Mesodermal cell (in vitro differentiated cells): ENCODE measurements at regions not wholly inside any gene's neighbourhood (a gene's known extent, or its start where the extent isn't known, plus 50 kb on each side); places are given as distances from the start of the nearest gene placed in this dataset.

Experiments
- H3K27ac ChIP-seq: 2 replicates; pipeline ENCODE4 v1.7.0; 2013; ENCODE audit warnings: mild to moderate bottlenecking, low read depth, low read length, moderate library complexity; ENCODE audit not compliant: severe bottlenecking
- H3K36me3 ChIP-seq: 2 replicates; pipeline ENCODE4 v1.7.1; 2013; ENCODE audit warnings: mild to moderate bottlenecking, low read length, moderate library complexity; ENCODE audit not compliant: control insufficient read depth, insufficient read depth
- H3K4me1 ChIP-seq: one replicate; pipeline ENCODE4 v1.7.1; 2013; ENCODE audit warnings: mild to moderate bottlenecking, low read length; ENCODE audit not compliant: insufficient read depth, control insufficient read depth, poor library complexity, severe bottlenecking
- H3K4me3 ChIP-seq: 2 replicates; pipeline ENCODE4 v1.7.0; 2013; ENCODE audit warnings: low read length, control low read depth, mild to moderate bottlenecking; ENCODE audit not compliant: insufficient read depth, poor library complexity, severe bottlenecking; ENCODE audit errors: extremely low read depth
- H3K9me3 ChIP-seq: 2 replicates; pipeline ENCODE4 v1.7.1; 2013; ENCODE audit warnings: mild to moderate bottlenecking, low read length, moderate library complexity; ENCODE audit not compliant: control insufficient read depth
- WGBS, 2 experiments: methylation state at CpG; one replicate each; pipeline ENCODE4 v1.1.5; 2013; ENCODE audit warnings: missing lambda C conversion rate in 2 of 2; ENCODE audit not compliant: insufficient coverage in 2 of 2; 5-methylcytosine and 5-hydroxymethylcytosine counted together

GRCh38 chr4:84379917-84380641, 119.0 kb downstream of the NKX6-1 start:
- Histone ChIP-seq H3K9me3 (no peaks in the 10 kb centered on the region), H3K4me3 (no peak overlapping the region), H3K4me1 (no peaks in the 10 kb centered on the region), H3K27ac (no peak overlapping the region), H3K36me3 (no peaks in the 10 kb centered on the region)
- 82 to 87% methylated on average over 5 to 7 of the region's 13 CpGs for WGBS, 2 experiments

DNA sequence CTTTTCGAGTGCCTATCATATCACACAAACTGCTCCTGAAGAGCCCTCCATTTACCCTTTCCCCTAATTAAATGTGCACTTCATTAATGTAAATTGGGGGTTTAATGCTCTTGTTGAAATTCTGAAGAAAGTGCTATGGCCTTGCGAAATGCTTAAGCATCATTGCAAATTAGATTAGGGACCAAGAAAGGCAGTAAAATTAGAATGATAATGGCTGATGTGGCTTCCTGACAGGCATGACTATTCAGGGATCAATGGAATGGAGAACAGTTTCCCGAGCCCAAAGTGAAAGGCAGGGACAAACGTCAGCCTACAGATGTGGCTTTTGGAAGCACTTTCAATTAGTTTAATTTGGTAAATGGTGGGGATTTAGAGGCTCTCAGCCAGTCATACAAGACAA, 120.1 kb downstream of the NKX6-1 start:
- no peaks in the 10 kb centered on the region for H3K9me3 ChIP-seq
- H3K4me1 ChIP-seq, result no peaks in the 10 kb centered on the region
- no peak overlapping the region for H3K4me3 ChIP-seq
- H3K36me3 ChIP-seq, result no peaks in the 10 kb centered on the region
- H3K27ac ChIP-seq, result no peak overlapping the region
- 17 to 31% methylated on average over 2 of the region's 4 CpGs for WGBS, 2 experiments

GRCh38 chr4:84378356-84378755, 120.7 kb downstream of the NKX6-1 start:
- WGBS, 2 experiments, result 50 to 68% methylated on average over 2 of the region's 5 CpGs
- Histone ChIP-seq H3K36me3 (no peaks in the 10 kb centered on the region), H3K4me3 (no peak overlapping the region), H3K27ac (no peak overlapping the region), H3K4me1 (no peaks in the 10 kb centered on the region), H3K9me3 (no peaks in the 10 kb centered on the region)

DNA sequence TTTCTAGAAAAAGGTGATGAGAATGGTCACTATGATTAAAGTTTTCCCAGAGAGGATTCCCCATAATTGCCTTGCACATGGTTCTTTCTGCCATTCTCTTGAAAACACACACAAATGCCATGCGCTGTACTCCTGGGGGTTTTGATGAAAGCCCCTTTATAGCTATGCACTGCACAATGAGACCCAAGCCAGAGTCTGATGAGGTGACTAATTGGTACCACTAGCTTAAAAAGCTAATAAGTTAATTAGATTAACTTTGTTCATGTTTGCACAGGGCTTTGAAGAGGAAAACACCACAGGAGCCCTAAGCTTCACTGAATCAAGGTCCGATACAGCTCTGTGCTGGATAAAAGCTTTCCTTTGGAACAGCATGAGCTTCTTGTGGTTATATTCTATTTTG, 132.2 kb downstream of the NKX6-1 start:
- H3K27ac ChIP-seq, result no peak overlapping the region
- no peaks in the 10 kb centered on the region for H3K36me3 ChIP-seq

DNA sequence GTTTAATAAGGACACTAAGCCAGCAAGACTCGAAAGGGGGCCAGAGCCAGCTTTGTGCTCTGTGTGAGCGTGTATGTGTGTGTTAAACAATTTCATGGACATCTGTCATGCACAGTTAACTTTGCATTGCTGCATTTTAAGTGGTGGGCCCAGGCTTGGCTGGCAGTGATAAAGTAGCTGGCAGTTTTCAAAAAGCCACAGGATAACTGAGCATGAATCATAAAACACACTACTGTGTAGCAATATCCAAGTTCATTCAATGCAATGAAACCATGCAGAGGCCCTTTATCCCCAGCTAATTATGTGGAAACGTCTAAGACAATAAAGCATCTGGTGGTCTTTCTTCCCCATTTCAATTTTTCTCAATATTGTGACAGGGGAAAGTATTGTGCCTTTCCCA, 132.9 kb downstream of the NKX6-1 start:
- Histone ChIP-seq H3K27ac (no peak overlapping the region), H3K36me3 (no peaks in the 10 kb centered on the region), H3K9me3 (no peaks in the 10 kb centered on the region), H3K4me1 (no peaks in the 10 kb centered on the region), H3K4me3 (no peak overlapping the region)
- 50% methylated on average over 1 of the region's 3 CpGs; no CpG with 5 or more reads in 1 of the 2 experiments for WGBS, 2 experiments

More for the DNA sequence above, 132.2 kb downstream of the NKX6-1 start:
- H3K4me3 ChIP-seq, result no peak overlapping the region
- WGBS, 2 experiments, result 60 to 100% methylated on average over 1 of the region's 2 CpGs
- no peaks in the 10 kb centered on the region for H3K9me3 ChIP-seq
- H3K4me1 ChIP-seq, result no peaks in the 10 kb centered on the region

DNA sequence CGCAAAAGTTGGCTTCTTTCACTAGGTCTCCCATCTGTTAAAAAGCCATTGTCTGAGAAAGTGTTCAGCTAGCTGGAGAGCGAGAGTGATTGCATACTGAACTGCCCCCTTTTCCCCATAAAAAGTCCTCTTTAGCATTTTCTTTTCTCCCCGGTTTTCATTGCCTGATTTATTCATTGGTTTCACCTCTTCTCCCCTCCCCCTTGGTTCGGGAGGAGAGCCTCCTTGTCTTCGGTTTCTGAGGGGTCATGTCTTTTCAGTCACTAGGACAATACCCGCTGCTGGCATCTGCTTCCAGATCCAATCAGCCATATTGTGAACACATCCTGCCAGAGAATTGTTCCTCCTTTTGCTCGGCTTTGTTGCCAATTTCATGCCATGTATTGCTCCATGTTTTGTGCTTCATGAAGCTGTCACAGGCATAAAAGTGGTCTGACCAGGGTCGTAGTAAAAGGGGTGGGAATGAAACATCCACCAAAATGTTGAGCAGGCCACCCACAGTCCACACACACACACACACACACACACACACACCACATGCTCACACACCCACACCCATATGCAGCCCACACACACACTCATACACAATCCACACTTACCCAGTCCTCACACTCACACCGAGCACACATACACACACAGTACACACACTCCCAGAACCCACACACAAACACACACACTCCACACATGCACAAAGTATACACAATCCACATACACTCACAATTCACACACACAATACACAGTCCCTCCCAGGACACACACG, 136.0 kb downstream of the NKX6-1 start:
- Histone ChIP-seq H3K36me3 (no peaks in the 10 kb centered on the region), H3K9me3 (no peaks in the 10 kb centered on the region), H3K27ac (no peak overlapping the region), H3K4me1 (no peaks in the 10 kb centered on the region), H3K4me3 (no peak overlapping the region)
- 68 to 85% methylated on average over 7 to 8 of the region's 10 CpGs for WGBS, 2 experiments

- 92 to 93% methylated on average over 3 of the region's 3 CpGs for WGBS, 2 experiments
- H3K27ac ChIP-seq, result no peak overlapping the region
- H3K9me3 ChIP-seq, result peaks cover 3% of the 10 kb centered on the region
- H3K36me3 ChIP-seq, result no peaks in the 10 kb centered on the region
- H3K4me1 ChIP-seq, result no peaks in the 10 kb centered on the region
- no peak overlapping the region for H3K4me3 ChIP-seq
Measured at GRCh38 chr4:84342161-84342560, 156.9 kb downstream of the NKX6-1 start.

DNA sequence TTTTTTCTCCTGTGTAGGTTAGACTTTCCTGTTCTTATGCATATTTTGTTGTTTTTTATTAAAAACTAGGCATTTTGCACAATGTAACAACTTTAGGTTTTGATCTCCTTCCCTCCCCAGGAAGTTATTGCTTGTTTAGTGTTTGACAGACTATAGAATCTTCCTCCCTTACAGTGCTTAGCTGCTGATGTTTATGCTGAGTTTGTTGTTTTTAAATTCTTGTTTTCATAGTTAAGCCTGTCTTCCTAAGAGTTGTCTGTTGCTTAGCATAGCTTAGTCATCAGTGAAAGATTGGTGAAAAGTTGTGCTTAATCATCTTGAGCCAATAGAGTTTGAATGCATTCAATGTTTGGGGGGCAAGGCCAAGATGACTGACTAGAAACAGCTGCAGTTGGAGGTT, 157.5 kb downstream of the NKX6-1 start:
- Histone ChIP-seq H3K9me3 (peaks cover 3% of the 10 kb centered on the region), H3K4me3 (no peak overlapping the region), H3K4me1 (no peaks in the 10 kb centered on the region), H3K36me3 (no peaks in the 10 kb centered on the region), H3K27ac (no peak overlapping the region)

DNA sequence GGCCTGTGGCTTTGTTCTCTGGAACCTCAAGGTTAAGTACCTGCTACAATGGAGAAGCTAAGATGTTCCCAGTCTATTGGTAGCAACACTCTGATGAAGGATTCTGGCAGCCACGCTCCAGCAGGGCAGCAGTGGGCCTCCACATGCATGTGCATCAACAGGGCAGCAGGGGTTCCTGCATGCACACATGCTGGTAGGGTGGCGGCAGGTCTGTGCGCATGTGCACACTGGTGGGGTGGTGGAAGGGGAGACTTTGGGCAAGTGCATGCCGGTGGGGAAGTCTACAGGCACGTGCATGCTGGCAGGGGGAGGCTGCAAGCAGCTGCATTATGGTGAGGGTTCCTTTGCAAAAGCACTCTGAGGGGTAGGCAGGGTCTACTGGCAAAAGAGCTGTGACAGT, 160.7 kb downstream of the NKX6-1 start:
- WGBS, 2 experiments, result 74 to 100% methylated on average over 4 to 5 of the region's 5 CpGs

GRCh38 chr4:84336964-84337705, 162.0 kb downstream of the NKX6-1 start:
- peaks cover 3% of the 10 kb centered on the region for H3K9me3 ChIP-seq
- no peaks in the 10 kb centered on the region for H3K36me3 ChIP-seq
- H3K27ac ChIP-seq, result no peak overlapping the region
- WGBS, 2 experiments, result 68 to 88% methylated on average over 1 to 2 of the region's 3 CpGs
- H3K4me1 ChIP-seq, result no peaks in the 10 kb centered on the region
- no peak overlapping the region for H3K4me3 ChIP-seq

More for the DNA sequence above, 160.7 kb downstream of the NKX6-1 start:
- Histone ChIP-seq H3K4me3 (no peak overlapping the region), H3K27ac (no peak overlapping the region), H3K4me1 (no peaks in the 10 kb centered on the region), H3K36me3 (no peaks in the 10 kb centered on the region), H3K9me3 (peaks cover 3% of the 10 kb centered on the region)
